DMS114 treated with DMSO at 0.1 percent for 48 hours (cell line): ENCODE measurements at regions not wholly inside any gene's neighbourhood (a gene's known extent, or its start where the extent isn't known, plus 50 kb on each side); places are given as distances from the start of the nearest gene placed in this dataset.
A peak's percentile ranks its signal among the peaks of the same experiment; 100 is the strongest.

Source experiments
- DNase-seq: peaks from one replicate; lab custom pipeline; 2025; ENCODE audit not compliant: unreplicated experiment; lab: John Stamatoyannopoulos, UW

DNA sequence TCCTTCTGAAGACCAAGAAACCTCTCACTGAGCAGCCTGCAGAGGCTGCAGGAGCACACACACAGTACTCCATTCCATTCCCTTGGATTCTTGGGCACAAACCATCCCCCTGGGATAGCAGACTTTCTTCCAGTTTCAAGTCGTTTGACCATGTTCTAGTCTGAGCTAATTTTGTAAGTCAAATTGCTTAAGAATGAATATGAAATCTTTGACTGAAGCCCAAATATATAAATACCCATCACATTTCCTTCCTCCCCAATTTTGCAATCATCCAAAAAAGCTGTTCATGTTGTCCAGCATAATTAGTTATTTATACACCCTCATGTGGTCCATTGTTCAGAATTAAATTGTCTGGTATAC is 231.2 kb upstream of the TPRG1 start:
- DNase-seq, result no peak

DNA sequence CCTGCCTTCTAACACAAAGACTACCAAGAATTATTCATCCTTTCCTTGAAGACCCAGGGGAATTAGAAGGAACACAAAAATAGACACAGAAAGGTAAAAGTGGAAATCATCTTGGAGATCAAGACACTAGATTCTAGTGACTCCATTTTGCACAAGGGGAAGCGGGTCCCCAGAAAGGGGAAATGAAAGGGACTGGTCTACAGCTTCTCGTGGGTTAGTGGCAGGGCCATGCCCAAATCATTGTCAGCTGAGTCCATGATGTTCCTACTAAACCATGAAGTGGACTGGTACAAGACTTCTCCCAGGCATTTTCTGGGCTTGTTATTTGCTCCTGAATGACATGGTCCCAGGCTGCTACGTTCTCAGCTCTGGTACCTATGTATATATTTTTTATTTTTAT is 230.7 kb upstream of the TPRG1 start:
- DNase-seq, result no peak

DNA sequence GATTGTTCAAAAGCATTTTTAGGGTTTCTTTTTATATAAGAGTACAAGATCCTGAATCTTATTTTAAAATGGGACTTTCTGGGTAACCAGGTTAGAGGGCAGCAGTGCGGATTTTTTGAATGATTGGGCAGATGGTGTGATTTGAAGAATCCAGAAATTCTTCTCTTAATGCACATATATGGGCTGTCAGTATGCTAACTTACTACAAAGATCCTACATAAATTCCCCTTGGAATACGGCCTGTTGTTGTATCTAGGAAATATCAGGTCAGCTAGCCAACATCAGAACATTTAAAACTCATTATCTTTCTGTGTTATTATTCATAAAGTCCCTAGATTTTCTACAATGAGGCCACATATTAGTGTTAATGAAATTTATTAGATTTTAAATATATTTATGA is 229.6 kb upstream of the TPRG1 start:
- no peak for DNase-seq

DNA sequence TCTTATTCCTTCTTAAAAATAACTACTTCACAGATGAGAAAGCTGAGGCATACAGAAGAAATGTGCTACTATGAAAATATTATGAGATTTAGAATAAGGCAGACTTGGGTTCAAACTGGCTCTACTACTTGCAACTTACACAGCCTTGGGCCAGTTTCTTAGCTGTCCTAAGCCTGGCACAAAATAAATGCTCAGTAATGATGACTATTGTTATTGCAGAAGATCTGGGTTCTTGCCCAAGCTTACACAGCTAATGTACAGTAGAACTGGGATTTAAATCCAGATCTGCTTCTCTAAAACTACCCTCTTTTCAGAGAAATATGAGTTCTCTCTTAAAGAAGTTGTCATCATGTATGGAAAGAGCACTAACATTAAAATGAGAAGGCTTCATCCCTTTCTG is 228.2 kb upstream of the TPRG1 start:
- no peak for DNase-seq

DNA sequence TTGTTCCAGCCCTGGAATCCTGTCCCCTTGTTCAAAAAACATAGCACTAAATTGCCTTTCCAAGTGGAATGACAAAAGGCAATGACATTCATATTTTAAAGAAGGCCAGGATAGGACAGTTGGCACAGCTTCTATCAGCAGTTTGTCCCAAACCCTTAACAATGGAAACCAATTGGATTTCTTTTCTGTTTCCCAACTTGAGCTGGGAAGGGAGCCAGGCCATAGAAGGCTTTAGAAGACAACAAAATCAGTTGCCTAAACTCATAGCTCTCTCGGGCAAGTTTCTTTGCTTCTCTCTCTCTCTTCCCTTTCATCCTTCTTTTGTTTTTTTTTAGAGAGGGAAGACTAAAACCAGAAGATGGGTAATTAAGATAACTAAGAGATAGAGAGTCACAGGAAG is 227.7 kb upstream of the TPRG1 start:
- no peak for DNase-seq

DNA sequence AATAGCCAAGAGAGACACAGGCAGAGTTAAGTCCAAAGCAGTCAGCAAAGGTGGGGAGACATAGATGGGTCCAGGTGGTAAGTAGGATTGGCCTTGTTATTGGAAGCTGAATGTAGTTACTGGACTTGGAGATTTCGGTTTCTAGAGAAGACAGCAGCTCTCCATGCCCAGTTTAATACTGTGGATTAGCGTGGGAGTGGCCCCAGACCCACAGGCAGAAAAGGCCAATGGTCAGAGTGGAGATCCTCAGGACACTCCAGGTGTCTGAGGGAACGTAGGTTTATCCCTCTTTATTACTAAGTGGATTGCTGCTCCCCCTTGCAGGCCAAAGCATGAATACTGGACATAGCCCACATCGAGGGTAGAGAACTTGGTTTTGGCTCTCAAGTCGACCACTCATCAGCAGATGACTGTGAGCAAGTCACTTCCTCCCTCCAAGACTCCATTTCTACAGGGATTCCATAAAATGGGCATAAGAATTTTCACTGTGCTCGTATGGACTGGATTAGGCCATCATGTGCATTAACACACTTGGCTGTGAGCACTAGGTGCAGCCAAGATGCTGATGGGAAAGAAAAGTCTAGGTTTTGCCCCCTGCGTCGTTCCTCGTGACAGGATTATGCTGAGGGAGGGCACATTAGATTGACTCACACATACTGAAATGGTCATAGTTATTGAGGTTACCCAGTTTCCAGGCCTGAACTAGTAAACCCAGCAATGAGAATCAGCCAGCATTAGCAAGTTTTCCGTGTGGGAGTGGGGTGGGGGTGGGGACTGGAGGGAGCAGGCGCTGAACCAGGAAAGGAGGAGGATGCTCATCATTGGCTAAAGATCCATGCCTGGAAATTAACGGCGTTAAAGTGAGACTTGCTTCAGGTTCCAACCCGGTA is 225.2 kb upstream of the TPRG1 start:
- no peak for DNase-seq

DNA sequence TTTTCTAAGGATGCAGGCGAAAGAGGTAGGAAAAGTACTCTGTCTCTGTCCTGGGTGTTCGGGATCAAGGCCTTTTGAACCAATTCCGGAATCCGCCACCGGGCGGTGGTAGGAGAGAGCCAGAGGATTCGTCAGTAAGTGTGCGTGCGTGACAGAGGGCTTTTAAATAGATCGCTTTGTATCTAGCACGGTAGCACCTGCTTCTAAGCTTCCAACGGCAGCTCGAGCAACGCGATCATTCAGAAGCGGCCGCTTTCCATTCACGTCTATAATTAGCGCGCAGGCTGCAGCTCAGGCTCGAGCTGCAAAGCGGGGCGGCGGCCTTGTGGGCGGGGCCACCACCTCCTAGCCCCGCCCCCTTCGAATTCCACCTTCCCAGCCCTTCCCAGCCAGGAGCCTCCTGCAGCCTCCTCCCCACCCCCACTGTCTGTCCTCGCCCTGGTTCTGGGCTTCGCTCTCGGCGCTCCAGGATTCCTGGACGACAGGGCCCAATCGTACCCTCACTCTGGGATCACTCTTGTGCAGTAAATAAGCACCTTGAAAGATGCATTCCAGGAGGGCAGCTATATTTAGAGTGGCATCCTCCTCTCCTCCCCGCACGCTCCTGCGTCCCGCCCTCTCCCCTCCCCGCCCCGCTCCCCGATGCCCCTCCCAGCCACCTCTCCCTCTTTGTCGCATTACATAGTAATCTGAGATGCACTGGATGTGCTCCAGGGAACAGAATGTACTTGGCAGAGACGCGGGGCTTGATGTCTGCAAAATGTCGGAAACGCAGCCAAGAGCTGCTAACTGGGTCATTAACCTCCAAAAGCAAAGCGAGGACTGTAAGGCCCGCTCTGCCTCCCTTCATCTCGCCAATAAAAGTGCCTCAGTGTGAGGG is 224.1 kb upstream of the TPRG1 start:
- DNase-seq, result peak; percentile 38

DNA sequence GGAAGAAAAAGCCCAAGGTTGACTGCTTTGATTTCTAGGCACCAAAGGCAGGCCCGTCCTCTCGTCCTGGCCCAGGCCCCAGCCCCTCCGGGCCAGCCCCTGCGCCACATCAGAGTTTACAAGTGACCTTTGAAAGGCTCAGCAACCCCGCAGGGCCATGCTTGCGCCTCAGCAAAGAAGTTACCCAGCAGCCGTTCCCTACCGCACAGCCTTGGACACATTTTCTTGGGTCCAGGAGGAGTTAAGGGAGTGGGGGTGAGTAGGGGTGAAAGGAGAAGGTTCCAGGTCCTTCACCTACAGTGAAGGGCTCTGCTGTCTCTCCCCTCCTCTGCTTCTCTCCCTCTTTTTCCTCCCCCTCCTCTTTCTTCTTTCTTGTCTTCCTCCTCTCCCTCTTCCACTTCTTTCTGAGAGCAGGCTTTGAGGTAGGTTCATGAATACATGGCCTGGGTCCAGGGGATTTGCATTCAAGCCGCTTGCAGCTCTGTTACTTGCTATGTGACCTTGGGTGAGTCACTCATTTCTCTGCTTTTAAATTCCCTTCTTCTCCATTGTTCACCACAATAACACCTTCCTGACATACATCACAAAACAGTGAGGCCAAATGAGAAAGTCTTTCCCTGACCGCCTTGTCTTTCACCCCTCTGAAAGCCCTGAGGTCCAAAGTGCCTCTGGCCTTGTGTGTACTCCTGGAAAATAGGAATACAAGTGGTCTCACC is 223.3 kb upstream of the TPRG1 start:
- DNase-seq, result no peak

DNA sequence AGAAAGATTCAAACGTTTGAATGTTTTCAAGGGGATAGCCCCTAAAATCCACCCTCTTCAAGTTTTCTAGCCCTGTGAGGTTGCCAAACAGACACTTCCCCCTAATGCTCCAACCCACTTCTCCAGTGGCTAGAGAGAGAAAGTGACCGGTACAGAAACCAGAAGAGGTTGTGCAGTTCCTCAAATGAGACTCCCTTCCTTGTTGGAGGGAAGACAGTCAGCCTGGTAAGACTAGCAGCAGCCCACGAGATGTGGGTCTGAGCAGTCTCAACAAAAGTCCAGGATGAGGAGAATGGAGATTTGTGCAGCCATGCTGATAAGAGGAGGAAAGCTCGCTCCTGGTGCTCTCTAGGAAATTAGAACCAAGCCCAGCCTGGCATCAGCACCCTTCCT is 222.8 kb upstream of the TPRG1 start:
- no peak for DNase-seq

DNA sequence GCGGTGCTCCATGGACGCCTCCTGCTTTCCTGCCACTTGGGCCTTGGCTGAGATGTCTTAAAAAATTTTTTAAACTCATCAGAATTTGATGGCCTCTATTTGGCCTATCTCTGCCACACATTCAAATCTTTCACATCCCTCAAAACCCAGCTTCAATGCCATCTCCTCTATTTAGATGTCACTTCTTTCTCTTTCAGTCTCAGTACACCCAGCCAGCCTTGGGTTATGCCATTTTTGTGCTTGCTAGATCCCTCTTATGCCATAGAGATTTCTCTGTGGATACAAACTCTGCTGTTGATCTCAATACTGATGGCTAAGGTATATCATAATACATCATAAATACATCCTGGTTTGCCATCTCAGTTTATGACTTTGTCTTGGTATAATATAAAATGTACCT is 222.3 kb upstream of the TPRG1 start:
- no peak for DNase-seq

DNA sequence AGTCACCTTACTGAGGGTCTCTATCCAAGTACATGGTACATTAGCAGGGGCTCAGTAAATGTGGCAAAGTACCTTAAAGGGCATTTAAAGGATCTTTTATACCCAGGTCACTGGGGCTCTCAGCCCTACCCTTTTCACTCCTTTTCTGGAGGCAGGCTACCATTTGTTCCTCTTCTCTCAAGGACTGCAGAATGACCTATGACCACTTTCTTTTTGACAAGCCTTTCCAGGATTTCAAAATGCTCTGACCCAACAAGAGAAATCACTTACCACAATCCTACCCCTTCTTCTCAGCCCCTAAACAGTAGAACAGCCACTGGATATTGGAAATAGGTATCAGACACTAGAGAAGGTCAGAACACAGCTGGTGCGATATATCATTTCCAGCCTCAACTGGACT is 221.8 kb upstream of the TPRG1 start:
- no peak for DNase-seq

DNA sequence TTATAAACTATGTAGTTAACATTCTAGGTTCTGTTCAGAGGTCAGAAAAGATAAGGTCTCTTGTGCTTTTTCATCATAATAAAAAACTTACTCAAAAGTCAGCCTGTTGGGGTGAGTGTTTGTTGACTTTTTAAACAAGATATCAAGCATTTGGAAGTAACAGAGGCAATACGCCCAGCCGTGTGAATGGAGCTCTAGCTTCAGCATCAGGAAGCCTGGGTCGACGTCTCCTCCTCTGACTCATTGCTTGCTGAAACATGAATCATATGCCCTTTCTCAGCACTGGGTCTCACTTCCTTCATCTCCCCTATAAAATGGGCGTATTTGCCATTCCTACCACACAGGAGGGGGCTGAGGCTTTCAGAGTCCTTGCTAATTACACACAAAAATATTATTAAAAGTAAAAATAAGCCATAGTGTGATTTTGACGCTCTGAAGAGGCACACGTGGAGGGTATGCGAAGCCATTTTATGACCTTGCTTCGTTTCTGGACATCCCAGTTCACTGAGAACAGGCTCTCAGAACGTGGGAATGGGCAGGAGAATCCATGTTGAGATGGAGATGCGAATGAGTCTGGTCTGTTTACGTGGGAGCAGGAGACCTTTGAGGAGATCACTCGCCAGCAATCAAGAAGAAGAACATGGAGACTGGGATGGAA is 220.8 kb upstream of the TPRG1 start:
- no peak for DNase-seq

DNA sequence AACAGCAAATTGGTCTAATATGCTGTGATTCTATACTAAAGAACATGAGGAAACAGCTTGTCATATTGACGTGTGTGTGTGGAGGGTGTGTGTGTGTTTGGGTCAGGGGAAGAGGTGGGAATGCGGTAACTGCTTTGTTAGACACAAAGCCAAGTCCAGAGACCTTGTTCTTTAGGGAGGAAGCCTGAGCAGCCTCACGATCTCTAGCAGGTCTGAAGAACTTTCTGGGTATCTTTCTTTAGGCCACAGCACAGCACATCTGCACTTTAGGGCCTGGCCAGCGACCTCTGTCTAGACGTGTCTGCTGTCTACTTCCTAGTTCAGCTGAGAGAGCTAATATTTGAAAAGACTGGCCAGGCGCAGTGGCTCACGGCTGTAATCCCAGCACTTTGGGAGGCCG is 220.0 kb upstream of the TPRG1 start:
- no peak for DNase-seq

DNA sequence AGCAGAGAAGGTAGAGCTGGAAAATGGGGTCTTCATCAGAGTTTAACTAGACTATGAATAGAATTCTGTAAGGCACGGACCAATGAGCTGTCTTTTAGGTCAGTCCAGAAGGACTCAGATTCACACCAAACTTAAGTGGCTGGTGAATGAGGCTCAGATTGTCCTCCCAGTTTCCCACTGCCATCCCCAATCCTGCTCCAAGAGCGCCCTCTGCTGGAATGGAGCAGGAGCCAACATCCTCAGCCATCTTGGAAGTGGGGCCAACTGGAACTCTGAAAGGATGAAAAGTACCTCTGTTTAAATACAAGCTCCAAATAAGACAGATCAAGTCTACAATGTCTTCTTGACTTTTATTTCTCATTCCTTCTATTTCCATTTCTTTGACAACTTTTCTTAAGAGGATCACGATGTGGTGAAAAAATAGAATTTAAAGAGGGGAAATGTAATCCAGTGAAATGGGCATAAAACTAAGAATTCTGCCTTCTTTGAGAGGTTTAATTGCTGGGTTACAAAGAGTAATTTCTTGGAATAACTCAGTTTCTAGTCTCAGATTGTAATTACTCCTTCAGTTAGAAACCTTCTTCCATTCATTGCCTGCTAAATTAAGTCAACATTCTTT is 217.1 kb upstream of the TPRG1 start:
- DNase-seq, result peak; percentile 62

DNA sequence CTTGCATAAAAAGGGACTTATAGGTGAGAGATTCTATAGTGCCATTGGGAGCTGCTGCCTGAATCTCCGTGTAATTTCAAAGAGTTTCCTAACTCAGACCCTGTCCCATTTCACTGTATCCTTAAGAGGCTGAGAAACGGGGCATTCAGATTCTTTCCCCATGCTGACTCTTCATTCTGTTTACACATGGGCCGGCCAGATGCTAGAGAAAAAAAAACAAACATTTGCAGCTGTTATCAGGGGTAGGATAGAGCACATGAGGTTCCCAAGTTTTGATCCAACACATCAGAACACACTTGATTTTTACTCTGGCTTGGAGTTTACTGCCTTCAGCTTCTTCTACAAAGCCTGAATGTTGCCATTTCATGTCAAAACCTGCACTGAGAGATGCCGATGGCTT is 215.9 kb upstream of the TPRG1 start:
- no peak for DNase-seq

DNA sequence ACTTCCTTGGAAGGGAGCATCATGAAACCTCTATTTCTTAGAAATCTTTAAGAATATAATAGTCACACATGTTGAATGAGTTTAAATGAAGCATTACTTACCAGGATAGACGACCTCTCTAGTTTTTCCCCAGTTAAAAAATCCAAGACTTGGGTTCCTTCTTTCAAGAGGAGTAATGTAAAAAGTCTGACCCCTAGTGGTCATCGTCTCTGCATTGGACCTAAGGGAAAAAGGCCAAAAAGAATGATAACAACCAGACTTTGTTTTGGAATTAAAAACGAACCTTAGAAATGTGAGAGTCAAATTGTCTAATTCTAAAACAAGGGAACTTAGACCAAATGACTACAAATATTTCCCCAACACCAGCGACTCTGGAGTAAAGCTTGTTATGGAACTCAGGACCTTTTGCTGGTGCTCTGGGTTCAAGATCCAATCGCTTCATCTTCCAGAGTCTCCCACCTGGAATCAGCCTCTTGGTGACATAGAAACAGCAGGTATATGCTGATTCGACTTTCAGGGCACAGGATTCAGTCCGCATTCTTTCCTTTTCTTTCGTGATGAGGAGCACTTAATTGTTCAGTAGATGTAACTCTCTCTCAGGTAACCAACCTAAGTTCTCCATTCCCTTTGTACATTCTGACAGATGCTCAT is 214.8 kb upstream of the TPRG1 start:
- peak; percentile 20 for DNase-seq

DNA sequence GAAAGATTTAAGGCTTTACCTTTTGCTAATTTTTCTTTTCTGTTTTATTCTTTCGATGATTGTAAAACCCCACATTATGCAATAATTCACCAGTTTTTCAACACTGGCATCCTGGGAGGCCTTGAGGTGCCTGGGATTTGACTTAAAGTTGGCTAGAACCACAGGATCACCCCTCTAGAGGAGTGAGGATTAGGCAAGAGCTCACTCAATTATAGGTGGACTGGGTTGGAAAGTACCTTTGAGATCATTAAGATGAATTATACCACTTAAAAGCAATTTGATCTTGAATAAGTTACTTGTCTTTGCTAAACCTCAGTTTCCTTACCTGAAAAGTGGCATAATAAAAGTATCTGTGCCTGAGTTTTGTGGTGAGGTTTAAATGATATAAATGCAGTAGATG is 212.8 kb upstream of the TPRG1 start:
- no peak for DNase-seq

DNA sequence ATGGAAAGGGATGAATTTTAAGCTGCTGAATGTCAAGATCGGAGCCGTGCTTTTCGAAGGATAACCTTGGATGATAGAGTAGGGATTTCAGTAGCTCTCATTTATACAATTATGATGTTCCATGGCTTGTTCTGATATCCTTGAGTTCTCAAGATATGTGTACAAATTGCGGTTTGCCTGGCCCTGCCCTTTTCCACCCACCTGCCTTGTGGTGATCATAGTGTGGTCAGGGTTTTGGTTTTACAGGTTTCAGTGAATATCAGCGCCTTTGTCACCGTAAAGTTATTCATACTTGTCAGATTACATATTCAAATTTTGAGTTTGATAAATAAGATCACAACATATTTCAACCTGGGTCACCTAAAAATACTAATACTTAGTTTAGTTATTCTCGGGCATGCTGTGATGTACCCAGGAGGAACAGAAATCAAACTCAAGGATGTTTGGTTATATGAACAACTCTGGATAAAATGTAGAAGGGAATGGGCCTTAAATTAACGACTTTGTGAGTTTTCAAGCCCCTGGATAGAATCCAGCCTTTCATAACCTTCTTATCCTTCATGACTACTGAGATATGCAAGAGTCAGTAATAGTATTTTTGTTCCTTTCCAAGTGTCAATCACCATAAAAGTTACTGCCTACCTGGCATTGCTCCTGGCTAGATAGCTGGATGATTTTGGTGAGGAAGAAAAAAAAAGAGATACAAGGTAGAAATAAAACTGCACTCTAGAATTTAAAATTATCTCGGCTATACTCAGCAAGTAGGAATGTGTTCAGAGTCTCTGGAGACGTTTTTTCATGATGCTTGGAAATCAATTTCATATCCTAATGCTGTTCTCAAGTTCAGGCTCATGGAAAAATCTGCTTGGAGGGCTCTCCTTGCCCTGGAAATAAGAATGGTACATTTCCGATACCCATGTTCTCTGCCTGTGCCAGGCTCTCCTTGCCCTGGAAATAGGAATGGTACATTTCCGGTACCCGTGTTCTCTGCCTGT is 209.2 kb upstream of the TPRG1 start:
- no peak for DNase-seq

DNA sequence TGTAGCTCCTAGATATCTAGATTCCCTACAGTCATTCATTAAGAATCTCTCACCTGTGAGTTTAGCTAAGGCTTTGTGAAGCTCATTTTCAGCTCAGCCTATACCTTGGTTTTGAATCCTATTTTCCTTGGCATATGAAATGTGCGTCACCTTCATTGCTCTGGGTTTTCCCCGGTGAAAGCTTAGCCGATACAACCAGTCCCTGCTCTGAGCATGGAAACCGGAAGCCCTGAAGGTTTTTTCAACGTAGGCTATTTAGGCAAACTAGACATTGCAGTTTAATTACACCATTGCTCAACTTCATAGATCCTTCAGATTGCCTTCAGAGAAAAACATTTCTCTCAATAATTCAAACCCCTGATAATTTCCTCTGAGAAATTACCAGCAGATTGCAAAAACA is 206.8 kb upstream of the TPRG1 start:
- DNase-seq, result no peak
